Mononuclear cell (primary cell): ENCODE measurements at regions not wholly inside any gene's neighbourhood (a gene's known extent, or its start where the extent isn't known, plus 50 kb on each side); places are given as distances from the start of the nearest gene placed in this dataset.

ENCODE experiments used
- H3K27me3 ChIP-seq: 2 replicates; pipeline ENCODE4 v1.6.0; 2011; ENCODE audit warnings: low read length, control low read depth; ENCODE audit not compliant: insufficient read depth
- H3K4me1 ChIP-seq: 2 replicates; pipeline ENCODE4 v1.5.1; 2011; ENCODE audit warnings: mild to moderate bottlenecking, low read length, control low read depth; ENCODE audit not compliant: insufficient read depth
- H3K4me3 ChIP-seq: 2 replicates; pipeline ENCODE4 v1.5.1; 2011; ENCODE audit warnings: mild to moderate bottlenecking, low read length, moderate library complexity
- H3K9me3 ChIP-seq: 2 replicates; pipeline ENCODE4 v1.5.1; 2011; ENCODE audit warnings: low read depth, mild to moderate bottlenecking, control low read depth, low read length

DNA sequence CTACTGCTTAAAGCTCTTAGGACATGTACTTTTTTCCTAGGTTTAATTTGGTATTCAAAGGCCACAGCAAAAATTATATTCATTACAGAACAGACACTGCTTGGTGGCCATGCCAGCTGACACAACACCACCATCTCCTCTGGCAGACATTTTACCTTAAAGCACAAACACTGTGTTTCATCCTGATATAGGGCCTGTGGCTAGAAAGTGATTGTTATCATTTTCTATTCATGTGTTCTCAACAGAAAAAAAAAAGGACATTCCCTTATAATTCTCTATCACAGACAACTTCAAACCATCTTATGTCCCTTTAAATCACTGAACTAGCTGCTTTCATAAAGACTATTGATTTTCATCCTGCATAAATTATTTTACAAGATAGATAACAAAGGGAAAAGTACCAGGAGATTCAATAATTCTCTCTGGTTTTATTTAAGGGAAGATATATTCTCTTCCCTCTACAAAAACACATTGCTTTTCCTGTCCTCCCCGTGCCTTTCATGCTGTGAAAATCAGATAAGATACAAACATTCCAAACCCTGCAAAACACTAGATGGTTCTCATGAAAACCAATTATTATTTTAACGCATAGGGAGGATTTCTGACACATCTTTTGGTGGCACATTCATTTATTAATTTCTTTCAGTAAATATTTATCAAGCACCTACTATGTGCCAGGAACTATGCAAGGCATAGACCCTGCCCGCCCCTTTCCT lies 139.3 kb upstream of the TMCC3 start:
- H3K9me3 ChIP-seq = no peaks in the 10 kb centered on the region

DNA sequence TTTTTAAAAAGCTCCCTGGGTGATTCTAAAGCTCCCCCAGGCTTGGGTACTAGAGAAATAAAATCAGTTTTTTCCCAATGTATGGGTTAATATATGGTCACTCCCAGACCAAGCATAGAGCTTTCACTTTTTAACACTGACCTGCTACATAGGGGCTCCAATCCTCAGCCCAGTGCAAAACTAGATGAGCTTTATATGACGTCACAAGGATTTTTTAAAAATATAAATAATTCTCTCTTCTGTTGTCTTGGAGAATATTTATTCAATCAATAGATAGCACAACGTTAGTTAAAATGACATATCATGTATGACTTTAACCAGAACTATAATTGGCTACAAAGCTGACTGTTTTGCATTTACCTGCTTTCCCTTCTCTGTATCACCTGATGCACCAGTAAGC lies 137.9 kb upstream of the TMCC3 start:
- H3K4me1 ChIP-seq = peaks cover 10% of the 10 kb centered on the region

More for the DNA sequence above, 139.3 kb upstream of the TMCC3 start:
- Histone ChIP-seq H3K4me1 (peaks cover 11% of the 10 kb centered on the region), H3K27me3 (no peaks in the 10 kb centered on the region), H3K4me3 (no peak overlapping the region)

DNA sequence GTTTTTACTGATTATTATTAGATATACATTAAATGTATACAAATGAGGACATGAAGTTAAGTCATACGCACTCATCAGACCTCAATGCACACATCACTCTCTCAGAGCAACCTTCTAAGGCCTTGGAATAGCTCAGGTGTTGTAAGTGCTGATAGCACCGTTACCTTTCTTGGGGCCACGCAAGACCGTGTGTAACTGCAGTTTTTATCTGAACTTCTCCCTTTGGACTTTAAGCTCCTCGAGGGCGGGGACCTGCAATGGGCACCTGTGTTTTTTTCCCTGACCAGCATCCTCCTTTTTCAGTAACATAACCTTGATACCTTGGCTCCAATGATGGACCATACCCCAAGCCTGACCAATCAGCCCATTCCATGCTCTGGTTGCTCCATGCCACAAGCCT lies 136.5 kb upstream of the TMCC3 start:
- no peaks in the 10 kb centered on the region for H3K9me3 ChIP-seq
- H3K27me3 ChIP-seq = no peaks in the 10 kb centered on the region
- no peak overlapping the region for H3K4me3 ChIP-seq
- H3K4me1 ChIP-seq = no peaks in the 10 kb centered on the region

More for the DNA sequence above, 137.9 kb upstream of the TMCC3 start:
- no peaks in the 10 kb centered on the region for H3K27me3 ChIP-seq
- H3K4me3 ChIP-seq = no peak overlapping the region
- H3K9me3 ChIP-seq = no peaks in the 10 kb centered on the region

DNA sequence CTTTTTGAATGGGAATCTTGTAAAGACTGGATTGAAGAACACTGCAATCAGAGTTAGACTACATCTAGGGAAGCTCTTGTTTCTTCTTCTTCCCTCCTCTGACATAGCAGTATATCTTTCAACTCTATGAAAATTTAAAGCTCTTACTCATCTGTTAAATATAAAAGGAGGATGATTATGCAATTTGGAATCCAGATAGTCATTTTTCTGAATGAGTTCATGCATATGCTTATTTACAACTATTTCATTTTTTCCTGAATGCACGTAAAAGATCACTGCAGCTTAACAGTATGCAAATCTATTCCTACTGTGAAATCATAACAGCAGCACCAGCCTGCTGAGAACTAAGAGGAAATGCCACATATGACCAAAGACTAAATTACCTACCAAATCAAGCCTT lies 133.5 kb upstream of the TMCC3 start:
- no peaks in the 10 kb centered on the region for H3K4me1 ChIP-seq

DNA sequence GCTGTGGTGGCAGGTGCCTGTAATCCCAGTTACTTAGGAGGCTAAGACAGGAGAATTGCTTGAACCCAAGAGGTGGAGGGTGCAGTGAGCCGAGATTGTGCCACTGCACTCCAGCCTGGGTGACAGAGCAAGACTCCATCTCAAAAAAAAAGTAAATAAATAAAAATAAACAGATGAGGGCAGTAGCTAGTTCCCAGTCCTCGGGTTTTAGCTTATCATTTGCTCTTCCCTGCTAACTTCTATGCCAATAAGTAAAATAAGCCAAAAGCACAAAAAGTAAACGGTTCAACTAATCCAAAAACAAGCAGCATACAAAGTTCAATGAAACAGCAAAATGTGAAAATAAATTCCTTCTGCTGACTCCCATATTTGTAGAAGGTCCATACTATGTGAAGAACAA lies 133.0 kb upstream of the TMCC3 start:
- Histone ChIP-seq H3K27me3 (no peaks in the 10 kb centered on the region), H3K4me1 (no peaks in the 10 kb centered on the region), H3K9me3 (no peaks in the 10 kb centered on the region), H3K4me3 (no peak overlapping the region)

More for the DNA sequence above, 133.5 kb upstream of the TMCC3 start:
- no peak overlapping the region for H3K4me3 ChIP-seq
- no peaks in the 10 kb centered on the region for H3K27me3 ChIP-seq
- H3K9me3 ChIP-seq = no peaks in the 10 kb centered on the region

DNA sequence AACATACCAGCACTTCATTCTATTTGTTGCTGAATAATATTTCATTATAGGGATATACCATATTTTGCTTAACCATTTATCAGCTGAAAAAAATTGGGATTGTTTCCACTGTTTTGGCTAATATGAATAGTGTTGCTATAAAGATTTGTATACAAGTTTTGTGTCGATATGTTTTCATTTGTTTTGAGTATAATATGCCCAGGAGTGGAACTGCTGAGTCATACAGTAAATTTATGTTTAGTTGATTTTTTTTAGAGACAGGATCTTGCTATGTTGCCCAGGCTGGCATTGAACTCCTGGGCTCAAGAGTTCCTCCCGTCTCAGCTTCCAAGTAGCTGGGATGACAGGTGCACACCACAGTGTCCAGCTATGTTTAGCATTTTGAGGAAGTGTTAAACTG lies 131.5 kb upstream of the TMCC3 start:
- no peak overlapping the region for H3K4me3 ChIP-seq
- H3K27me3 ChIP-seq = no peaks in the 10 kb centered on the region
- no peaks in the 10 kb centered on the region for H3K9me3 ChIP-seq
- no peaks in the 10 kb centered on the region for H3K4me1 ChIP-seq

DNA sequence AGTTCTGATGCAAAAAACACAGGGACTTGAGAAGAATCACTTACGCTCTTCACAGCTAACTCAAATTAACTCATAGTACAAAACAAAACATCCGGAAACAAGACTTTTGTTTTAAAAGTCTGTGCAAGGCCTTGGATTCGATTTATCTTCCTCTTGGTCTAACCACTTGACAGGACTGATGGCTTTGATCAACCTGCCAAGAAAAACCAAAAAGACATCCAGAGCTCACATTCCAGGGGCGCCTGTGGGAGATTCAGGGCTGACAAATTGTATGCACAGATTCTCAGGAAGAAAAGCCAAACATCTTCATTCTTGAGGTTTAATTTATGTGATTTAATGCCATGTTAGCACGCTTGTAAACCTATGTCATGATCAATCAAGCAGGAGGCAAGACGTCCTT lies 129.1 kb upstream of the TMCC3 start:
- no peak overlapping the region for H3K4me3 ChIP-seq
- no peaks in the 10 kb centered on the region for H3K27me3 ChIP-seq
- no peaks in the 10 kb centered on the region for H3K9me3 ChIP-seq
- no peaks in the 10 kb centered on the region for H3K4me1 ChIP-seq

DNA sequence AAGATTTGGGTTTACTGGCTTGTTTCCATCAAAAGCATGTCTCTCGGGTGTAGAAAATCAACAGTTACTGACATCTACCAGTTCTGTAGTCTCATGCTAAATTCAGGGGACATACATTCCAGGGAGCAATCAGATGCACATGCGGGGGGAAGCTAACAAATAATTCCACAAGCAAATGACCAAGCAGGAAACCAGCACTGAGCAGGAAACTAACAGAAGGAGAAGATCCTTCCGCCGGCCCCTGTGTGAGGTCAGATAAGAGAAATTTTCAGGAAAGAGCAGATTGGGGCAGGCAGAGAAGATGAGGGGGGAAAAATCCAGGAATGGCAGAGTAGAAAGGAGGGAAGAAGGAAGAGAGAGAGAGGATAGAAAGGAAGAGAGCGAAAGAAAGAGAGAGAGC lies 127.6 kb upstream of the TMCC3 start:
- Histone ChIP-seq H3K4me1 (no peaks in the 10 kb centered on the region), H3K4me3 (no peak overlapping the region), H3K9me3 (no peaks in the 10 kb centered on the region), H3K27me3 (no peaks in the 10 kb centered on the region)

DNA sequence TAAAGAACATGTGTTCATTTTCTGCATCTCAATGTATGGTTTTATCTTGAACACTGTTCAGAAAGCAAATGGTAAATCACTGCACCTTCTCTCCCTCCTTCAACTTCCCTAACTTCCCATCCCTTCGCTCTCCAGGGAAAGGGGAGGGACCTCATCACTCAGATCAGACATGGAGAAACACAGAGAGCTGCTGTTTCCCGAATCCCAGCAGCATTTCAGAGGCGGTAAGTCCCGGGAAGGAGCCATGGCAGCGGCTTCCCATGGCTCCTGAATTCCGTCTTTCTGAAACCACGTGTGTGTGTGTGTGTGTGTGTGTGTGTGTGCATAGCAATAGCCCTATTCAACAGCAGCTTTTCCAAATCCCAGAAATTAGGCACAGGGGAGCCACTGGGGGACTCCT lies 125.4 kb upstream of the TMCC3 start:
- Histone ChIP-seq H3K4me3 (no peak overlapping the region), H3K27me3 (no peaks in the 10 kb centered on the region), H3K4me1 (no peaks in the 10 kb centered on the region), H3K9me3 (no peaks in the 10 kb centered on the region)

DNA sequence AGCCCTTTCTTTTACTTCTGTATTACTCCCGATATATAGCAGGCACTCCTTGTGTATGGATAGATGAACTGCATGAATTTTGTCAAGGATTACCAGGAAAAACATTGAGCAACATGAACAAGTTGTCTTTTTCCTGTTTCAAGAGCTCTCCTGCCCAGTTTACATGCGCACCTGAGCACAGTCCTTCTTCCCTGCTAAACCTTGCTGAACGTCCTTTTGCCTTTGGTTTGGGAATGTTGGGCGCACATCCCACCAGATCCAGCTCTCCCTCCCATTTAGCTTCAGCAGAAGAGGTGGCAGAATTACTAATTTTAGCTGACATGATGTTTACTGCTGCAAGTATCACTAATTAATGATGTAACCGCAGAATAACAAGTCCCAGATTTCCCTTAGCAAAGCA lies 121.4 kb upstream of the TMCC3 start:
- H3K4me1 ChIP-seq = peaks cover 25% of the 10 kb centered on the region
- H3K4me3 ChIP-seq = no peak overlapping the region
- H3K27me3 ChIP-seq = peaks cover 3% of the 10 kb centered on the region
- H3K9me3 ChIP-seq = no peaks in the 10 kb centered on the region

DNA sequence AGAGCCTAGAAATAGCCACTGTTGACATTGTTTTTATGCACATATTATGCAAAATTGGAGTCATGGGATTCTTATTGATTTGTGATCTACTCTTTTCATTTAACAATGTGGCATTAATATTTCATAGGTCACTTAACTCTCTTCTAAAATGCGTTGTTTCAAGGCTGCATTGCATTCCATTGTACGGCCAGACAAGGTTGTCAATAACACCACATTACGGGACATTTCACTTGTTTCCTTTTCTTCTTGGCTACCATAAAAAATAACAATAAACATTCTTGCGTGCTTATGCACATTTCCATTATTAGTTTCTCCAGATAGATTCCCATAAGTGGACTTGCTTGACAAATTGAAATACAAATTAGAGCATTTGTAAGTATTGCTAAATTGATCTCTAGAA lies 120.8 kb upstream of the TMCC3 start:
- Histone ChIP-seq H3K9me3 (no peaks in the 10 kb centered on the region), H3K4me3 (no peak overlapping the region), H3K27me3 (peaks cover 3% of the 10 kb centered on the region), H3K4me1 (peaks cover 25% of the 10 kb centered on the region)

DNA sequence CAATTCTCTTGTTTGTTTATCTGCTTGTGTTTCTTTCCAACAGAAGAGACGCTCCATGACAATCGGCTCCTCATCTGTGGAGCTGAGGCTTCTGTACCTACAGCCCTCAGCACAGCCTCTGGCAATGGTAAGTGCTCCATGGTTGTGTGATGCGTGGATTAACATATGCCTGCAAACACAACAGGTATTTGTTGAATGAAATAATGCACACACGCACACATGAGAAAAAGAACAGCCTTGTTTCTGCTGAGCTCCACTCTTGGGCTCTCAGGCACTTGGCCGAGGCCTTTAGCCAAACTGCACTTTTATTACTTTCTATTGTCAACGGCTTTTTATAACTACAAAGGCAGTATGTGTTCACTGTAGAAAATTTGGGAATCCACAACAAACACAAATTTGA lies 120.4 kb upstream of the TMCC3 start:
- Histone ChIP-seq H3K4me1 (peaks cover 25% of the 10 kb centered on the region), H3K4me3 (no peak overlapping the region), H3K27me3 (peaks cover 3% of the 10 kb centered on the region), H3K9me3 (no peaks in the 10 kb centered on the region)

DNA sequence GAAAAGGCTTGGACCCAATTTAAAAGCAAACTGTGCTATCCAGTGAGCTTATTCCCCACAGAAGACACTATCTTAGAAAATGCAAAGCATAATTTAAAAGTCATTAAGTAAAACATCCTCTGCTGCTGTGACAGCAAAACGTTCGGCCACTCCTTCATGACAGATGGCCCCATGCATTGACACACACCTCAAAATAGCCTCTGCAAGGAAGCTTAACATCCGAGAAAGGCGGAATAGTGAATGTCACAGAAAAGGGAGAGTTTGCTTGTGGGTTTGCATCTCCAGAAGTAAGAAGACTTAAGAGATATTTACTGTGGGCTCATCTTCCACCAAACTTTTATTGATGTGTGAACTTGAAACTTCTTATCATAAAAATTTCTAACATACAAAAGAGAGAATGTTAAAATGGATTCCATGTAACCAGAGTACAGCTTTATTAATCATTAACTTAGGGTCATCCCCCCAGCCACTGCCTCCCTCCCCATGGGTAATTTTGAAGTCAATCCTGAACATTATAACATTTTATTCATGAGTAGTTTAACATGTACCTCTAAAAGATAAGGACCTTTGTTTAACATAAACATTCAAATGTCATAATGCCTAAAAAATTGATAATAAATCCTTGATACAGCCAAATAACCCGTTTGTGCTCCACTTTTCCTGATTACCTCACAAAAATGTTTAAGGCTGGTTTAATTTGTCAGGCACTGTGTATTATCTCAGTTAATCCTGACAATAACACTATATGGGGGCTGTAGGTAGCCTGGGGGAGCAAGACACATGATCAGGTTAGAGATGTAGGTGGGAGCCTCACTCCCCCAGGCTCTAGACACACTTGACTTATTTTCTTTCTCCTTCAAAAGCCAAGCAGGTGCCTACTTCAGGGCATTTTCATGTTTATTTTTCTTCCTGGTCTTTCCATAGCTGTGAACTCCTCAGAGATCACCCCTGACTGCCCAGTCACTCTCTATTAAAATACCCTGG lies 119.7 kb upstream of the TMCC3 start:
- no peak overlapping the region for H3K4me3 ChIP-seq
- H3K9me3 ChIP-seq = no peaks in the 10 kb centered on the region
- H3K27me3 ChIP-seq = peaks cover 3% of the 10 kb centered on the region
- peaks cover 25% of the 10 kb centered on the region for H3K4me1 ChIP-seq

DNA sequence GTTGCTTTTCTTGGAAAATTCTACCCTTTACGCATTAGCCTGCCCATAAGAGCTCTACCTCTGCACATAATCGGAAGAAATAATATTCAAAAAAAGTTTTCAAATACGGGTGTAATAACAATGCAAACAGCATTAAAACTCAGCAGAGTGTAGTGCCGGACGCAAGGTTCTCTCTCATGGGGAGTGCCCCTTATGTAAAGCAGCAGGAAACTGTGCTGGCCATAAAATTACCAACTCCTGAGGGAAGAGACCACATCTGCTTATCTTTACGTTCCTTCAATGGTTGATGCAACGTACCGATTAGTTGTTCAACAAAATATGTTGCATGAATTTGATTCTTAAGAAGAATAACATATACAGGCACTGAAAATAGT lies 118.7 kb upstream of the TMCC3 start:
- Histone ChIP-seq H3K4me1 (peaks cover 25% of the 10 kb centered on the region), H3K4me3 (peak overlapping the region; percentile 9), H3K27me3 (peaks cover 3% of the 10 kb centered on the region), H3K9me3 (no peaks in the 10 kb centered on the region)

DNA sequence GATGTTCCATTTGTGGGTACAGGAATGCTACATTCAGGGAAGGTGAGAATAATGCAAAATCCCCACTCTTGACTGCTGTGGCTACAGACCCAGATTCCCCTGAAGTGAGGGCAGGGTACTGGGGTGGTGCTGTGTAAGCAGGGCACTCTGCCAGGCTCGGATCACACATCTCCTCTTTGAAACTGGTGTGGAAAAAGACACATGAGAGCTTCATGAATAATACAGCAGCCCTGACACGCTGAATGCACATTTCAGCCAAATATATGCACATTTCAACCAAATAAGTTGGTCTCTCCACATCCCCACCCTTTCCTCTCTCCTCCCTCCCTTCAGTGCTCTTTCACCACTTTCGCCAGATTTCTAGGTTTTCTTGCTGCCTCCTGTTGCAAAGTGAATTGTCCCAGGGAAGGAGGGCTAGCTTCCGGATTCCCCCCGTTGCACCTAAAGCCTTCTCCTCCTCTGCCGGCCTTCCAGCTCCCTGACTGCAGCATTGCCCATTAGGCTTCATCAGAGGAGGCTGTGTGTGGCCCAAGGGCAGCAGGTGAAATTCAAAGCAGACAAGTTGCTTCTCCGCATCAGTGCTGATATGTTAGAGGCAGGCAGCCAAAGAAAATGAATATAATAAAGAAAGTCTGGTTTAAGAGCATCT lies 118.2 kb upstream of the TMCC3 start:
- peaks cover 25% of the 10 kb centered on the region for H3K4me1 ChIP-seq
- H3K4me3 ChIP-seq = peak overlapping the region; percentile 9

More for the DNA sequence above, 118.2 kb upstream of the TMCC3 start:
- Histone ChIP-seq H3K27me3 (peaks cover 3% of the 10 kb centered on the region), H3K9me3 (no peaks in the 10 kb centered on the region)
